ENCODE measurements at regions not wholly inside any gene's neighbourhood (a gene's known extent, or its start where the extent isn't known, plus 50 kb on each side); places are given as distances from the start of the nearest gene placed in this dataset.

DNA sequence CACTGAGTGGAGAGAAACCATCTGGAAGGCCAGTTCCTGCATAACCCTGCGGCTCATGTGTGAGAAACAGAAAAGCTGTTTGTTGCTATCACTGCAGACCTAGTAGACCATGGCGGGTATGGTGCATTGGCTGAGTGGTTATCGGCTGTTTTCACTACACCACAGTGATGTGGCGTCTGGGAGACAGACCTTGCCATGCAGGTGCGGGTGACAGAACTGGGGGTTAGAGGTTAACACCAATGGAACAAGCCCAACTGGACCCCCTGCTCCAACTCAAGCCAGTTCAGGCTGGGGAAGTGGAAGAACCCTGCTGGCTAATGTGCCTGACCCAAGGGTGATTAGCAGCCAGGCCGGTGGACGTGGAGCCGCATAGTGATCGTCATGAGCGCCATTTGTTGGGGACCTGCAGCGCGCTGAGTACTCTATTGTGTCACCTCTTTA lies 91.9 kb downstream of the IRF8 start:
- DNase-seq (ENCODE audit: low read depth in 2 of 2), result no peak

DNA sequence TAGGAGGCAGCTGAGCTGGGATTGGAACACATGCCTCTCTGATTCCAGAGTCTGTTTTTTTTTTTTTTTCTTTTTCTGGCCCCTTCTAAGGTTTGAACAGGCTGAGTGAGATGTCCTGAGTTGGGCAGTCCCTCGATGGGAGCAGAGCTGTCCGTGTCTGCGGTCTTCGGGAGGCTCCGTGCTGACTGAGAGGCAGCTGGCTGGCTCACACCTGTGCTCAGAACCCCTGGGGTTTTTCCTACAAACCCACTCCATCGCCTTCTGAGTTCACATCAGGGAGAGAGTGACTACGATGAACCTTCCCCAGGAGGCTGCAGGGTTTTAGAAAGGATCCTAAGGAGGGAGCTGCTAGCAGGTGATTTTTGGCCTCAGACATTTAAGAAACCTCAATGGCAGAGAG lies 92.5 kb downstream of the IRF8 start:
- DNase-seq (ENCODE audit: low read depth in 2 of 2), result no peak

DNA sequence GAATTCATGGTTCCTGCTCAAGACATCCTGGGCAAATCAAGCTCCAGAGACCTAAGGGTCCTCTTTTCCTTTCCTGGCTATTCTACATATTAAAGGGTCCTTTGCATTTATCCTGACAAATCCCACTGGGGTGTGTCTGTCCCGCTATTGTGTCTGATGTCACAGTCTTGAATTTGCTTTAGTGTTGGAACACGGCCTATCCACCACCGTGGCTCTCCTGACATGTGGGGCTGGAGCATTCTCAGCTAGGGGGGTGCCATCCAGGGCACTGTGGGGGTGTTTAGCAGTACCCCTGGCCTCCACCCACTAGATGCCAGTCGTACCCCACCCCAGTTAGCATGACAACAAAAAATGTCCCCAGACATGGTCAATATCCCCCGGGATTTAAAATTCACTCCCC lies 92.9 kb downstream of the IRF8 start:
- DNase-seq (ENCODE audit: low read depth in 2 of 2), result no peak

DNA sequence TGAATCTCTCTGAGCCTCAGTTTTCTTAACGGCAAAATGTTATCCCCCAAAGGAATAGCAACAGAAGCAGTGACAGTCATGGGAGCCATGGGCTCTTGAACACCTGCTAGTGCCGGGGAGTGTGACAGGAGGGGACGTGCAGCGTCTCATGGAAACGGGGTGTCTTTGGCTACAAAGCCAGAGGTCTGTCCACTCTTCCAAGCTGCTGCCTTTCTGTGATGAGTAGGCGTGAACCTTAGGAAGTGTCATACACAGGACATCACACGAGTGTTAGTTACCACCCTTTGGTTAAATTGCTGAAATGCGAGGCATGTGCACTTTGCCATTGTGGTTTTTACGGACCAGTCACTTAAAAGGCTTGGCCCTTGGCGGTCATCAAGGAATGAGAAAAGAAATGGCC lies 93.4 kb downstream of the IRF8 start:
- no peak for DNase-seq (ENCODE audit: low read depth in 2 of 2)

- no peak for DNase-seq (ENCODE audit: low read depth in 2 of 2)
These were observed 93.8 kb downstream of the IRF8 start for GRCh38 chr16:85992779-85993178.

GRCh38 chr16:85994492-85995490 lies 95.8 kb downstream of the IRF8 start:
- no peak for DNase-seq (ENCODE audit: low read depth in 2 of 2)

DNA sequence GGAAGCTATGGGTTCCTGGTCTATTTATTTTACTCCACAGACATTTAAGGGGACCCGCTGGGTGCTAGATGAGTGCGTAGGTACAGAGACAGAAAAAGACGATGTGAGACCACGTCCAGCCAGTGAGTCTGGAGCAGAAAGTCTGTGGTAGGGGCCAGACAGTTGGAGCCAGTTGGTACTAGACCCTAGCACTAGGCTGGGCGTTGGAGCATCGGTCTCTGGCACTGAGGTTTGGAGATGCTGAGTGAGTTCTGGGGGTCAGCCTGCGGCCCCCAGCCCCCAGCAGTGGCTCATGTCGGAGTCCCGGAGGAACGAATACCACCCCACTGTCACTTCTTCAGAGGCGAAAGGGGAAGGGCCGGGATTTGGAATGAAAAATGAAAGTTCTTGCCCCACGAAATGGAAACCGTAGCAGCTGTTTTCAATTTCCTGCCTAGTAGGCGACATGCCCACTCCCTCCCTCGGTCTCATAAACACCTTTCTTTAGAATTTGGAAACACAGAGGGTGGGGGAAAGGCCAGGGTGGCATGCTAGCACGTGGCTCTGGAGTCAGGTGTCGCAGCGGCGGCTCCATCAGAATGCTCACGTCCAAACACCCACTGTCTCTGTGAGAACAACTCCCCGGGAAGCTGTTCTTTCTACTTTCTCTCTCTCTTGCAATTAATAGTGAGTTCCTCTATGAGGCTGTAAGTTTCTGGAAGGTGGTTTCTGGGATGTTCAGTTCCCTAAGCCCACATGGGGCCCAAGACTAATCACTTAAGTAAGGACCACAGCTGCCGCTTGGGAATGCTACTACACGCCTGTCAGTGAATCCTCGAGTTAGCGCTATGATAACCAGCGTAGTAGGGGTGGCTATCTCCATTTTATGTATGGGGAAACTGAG lies 96.8 kb downstream of the IRF8 start:
- no peak for DNase-seq (ENCODE audit: low read depth in 2 of 2)

DNA sequence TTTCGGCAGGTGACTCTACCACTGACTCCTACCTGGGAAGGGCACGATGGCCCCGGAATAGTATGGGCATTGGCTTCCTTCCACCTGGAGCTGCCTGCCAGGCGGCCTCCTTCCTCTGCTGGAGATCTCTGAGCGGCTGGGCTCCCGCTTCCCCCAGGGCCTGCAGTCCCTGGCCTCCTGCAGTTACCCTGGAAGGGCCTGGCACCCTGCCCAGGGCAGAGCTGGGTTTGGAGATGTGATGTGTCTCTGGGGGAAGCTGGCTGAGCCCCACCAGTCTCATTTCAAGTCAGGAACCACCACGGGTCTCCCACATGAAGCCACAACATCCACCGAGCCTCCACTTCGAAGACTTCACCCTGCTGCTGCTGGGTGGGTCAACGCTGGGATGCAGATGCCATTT lies 97.9 kb downstream of the IRF8 start:
- no peak for DNase-seq (ENCODE audit: low read depth in 2 of 2)

- DNase-seq (ENCODE audit: low read depth in 2 of 2), result no peak
These were observed 99.4 kb downstream of the IRF8 start for GRCh38 chr16:85998171-85998867.

- no peak for DNase-seq (ENCODE audit: low read depth in 2 of 2)
These were observed 100.1 kb downstream of the IRF8 start for GRCh38 chr16:85998868-85999729.

- DNase-seq (ENCODE audit: low read depth in 2 of 2), result no peak
These were observed 100.8 kb downstream of the IRF8 start for GRCh38 chr16:85999778-86000177.

- DNase-seq (ENCODE audit: low read depth in 2 of 2), result no peak
These were observed 103.4 kb downstream of the IRF8 start for GRCh38 chr16:86002178-86002900.

GRCh38 chr16:86007524-86007923 lies 108.6 kb downstream of the IRF8 start:
- DNase-seq (ENCODE audit: low read depth in 2 of 2), result no peak

DNA sequence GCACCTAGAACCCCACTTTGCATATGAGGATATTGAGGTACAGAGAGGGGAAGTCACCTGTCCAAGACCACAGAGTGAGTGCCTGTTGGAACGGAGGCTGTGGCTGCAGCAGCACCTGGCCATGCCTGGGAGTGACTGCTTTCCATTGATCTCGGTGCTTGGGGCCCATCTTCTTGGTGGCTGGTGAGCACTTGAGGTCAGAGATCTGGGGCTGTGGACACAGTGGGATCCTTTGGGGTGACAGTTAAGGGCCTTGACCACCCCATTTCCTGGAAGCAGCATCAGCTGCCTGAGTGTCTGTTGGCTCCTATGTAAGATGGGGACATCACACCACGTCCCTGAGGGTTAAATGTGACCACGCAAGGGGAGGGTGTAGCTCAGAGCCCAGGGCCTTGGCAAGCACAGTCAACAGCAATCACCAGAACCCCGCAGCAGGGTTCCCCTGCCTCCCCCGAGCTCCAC lies 111.7 kb downstream of the IRF8 start:
- DNase-seq (ENCODE audit: low read depth in 2 of 2), result no peak

DNA sequence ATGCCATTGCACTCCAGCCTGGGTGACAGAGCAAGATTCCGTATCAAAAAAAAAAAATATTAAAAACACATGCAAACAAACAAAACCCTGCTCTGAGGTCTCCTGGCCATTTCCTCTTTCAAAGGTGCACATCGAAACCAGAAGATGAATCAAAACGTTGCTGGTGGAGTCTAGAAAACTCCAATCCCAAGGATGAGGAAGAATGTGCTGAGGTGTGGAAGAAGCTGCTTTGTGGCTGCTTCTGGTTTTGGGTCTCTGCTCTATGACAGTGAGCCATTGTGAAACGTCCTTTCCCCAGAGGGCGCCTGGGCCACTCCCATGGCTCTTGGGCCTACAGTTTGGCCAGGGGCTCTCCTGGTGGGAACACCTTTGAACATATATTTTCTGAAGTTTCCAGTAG lies 112.6 kb downstream of the IRF8 start:
- DNase-seq (ENCODE audit: low read depth in 2 of 2), result no peak

GRCh38 chr16:86012221-86012620 lies 113.3 kb downstream of the IRF8 start:
- DNase-seq (ENCODE audit: low read depth in 2 of 2), result no peak

- no peak for DNase-seq (ENCODE audit: low read depth in 2 of 2)
These were observed 114.9 kb downstream of the IRF8 start for GRCh38 chr16:86013867-86014266.

GRCh38 chr16:86015606-86016005 lies 116.6 kb downstream of the IRF8 start:
- no peak for DNase-seq (ENCODE audit: low read depth in 2 of 2)

- peak in 1 of 2 donors; percentile 10 for DNase-seq (ENCODE audit: low read depth in 2 of 2)
These were observed 117.4 kb downstream of the IRF8 start for GRCh38 chr16:86016201-86016965.

Measured in stimulated activated CD4-positive, alpha-beta T cell treated with anti-CD3 and anti-CD28 coated beads, Interleukin-15, amount 100 ng/mL, for 48 hours (primary cell).